Dendritic cell treated with granulocyte-macrophage colony-stimulating factor and Interleukin-4, amounts not matched to agents 40 ng/mL and 50 ng/mL, for 4 days (primary cell): ENCODE measurements at regions not wholly inside any gene's neighbourhood (a gene's known extent, or its start where the extent isn't known, plus 50 kb on each side); places are given as distances from the start of the nearest gene placed in this dataset.

Experiments
- H3K27ac Mint-ChIP-seq: one replicate; pipeline ENCODE4 v1.8.0; 2022; ENCODE audit warnings: mild to moderate bottlenecking, mixed read lengths
- H3K27me3 Mint-ChIP-seq: one replicate; pipeline ENCODE4 v1.8.0; 2022; ENCODE audit warnings: mild to moderate bottlenecking, mixed read lengths
- H3K36me3 Mint-ChIP-seq: one replicate; pipeline ENCODE4 v1.8.0; 2022; ENCODE audit warnings: low read depth, mixed read lengths
- H3K4me1 Mint-ChIP-seq: one replicate; pipeline ENCODE4 v1.8.0; 2022; ENCODE audit warnings: low read depth, mixed read lengths
- H3K4me3 Mint-ChIP-seq: one replicate; pipeline ENCODE4 v1.8.0; 2022; ENCODE audit warnings: mild to moderate bottlenecking, moderate library complexity, mixed read lengths
- H3K9me3 Mint-ChIP-seq: one replicate; pipeline ENCODE4 v1.8.0; 2022; ENCODE audit warnings: mixed read lengths
- intact Hi-C: fragments of 100-400 bp; cut with micrococcal nuclease; formaldehyde crosslinking; loops from one replicate; pipeline ENCODE4 v1.15.0; 2022

GRCh38 chr1:175804561-175804960 is 61.2 kb upstream of the TNR start:
- Mint-ChIP-seq H3K4me1 (no peaks in the 10 kb centered on the region), H3K27ac (no peak overlapping the region), H3K9me3 (no peaks in the 10 kb centered on the region), H3K36me3 (no peaks in the 10 kb centered on the region), H3K27me3 (no peaks in the 10 kb centered on the region), H3K4me3 (no peak overlapping the region)
- intact Hi-C loops: no loop called here

- H3K4me1 Mint-ChIP-seq: no peaks in the 10 kb centered on the region
- no peak overlapping the region for H3K27ac Mint-ChIP-seq
- intact Hi-C loops: no loop called here
- H3K36me3 Mint-ChIP-seq: no peaks in the 10 kb centered on the region
- no peaks in the 10 kb centered on the region for H3K9me3 Mint-ChIP-seq
- no peak overlapping the region for H3K4me3 Mint-ChIP-seq
- no peaks in the 10 kb centered on the region for H3K27me3 Mint-ChIP-seq
Observed at GRCh38 chr1:175803413-175803812, 60.0 kb upstream of the TNR start.

- Mint-ChIP-seq H3K9me3 (no peaks in the 10 kb centered on the region), H3K27me3 (no peaks in the 10 kb centered on the region), H3K36me3 (no peaks in the 10 kb centered on the region), H3K27ac (no peak overlapping the region), H3K4me1 (no peaks in the 10 kb centered on the region), H3K4me3 (no peak overlapping the region)
- intact Hi-C loops: no loop called here
Observed at GRCh38 chr1:175802407-175803123, 59.2 kb upstream of the TNR start.

- intact Hi-C loops: no loop called here
- Mint-ChIP-seq H3K27ac (no peak overlapping the region), H3K27me3 (no peaks in the 10 kb centered on the region), H3K4me1 (no peaks in the 10 kb centered on the region), H3K9me3 (no peaks in the 10 kb centered on the region), H3K4me3 (no peak overlapping the region), H3K36me3 (no peaks in the 10 kb centered on the region)
Observed at GRCh38 chr1:175801979-175802378, 58.6 kb upstream of the TNR start.

DNA sequence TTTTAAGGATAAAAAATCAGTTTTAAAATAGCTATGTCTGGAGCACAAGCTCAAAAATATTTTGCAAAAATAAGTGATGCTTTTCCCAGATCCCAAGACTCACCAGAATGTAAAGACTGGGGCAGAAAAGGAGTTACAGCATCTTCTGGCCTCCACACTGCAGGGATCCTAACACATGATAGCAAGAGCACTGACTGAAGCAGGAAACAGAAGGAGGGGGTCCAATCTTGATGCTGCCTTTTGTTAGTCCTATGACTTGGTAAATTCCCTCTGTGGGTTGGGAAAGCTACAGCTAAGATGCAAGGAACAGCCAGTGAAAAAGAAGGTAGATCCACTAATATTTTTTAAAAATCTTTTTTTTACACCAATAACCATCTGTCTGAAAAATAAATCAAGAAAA is 54.2 kb upstream of the TNR start:
- Mint-ChIP-seq H3K4me3 (no peak overlapping the region), H3K27me3 (no peaks in the 10 kb centered on the region), H3K4me1 (no peaks in the 10 kb centered on the region), H3K36me3 (no peaks in the 10 kb centered on the region), H3K9me3 (no peaks in the 10 kb centered on the region), H3K27ac (no peak overlapping the region)
- intact Hi-C loops: no loop called here

GRCh38 chr1:175794586-175794985 is 51.2 kb upstream of the TNR start:
- peaks cover 7% of the 10 kb centered on the region for H3K9me3 Mint-ChIP-seq
- H3K27ac Mint-ChIP-seq: no peak overlapping the region
- intact Hi-C loops: no loop called here
- H3K4me1 Mint-ChIP-seq: no peaks in the 10 kb centered on the region
- H3K36me3 Mint-ChIP-seq: no peaks in the 10 kb centered on the region
- H3K4me3 Mint-ChIP-seq: no peak overlapping the region
- H3K27me3 Mint-ChIP-seq: no peaks in the 10 kb centered on the region

- Mint-ChIP-seq H3K4me3 (no peak overlapping the region), H3K4me1 (no peaks in the 10 kb centered on the region), H3K9me3 (peaks cover 8% of the 10 kb centered on the region), H3K36me3 (no peaks in the 10 kb centered on the region), H3K27me3 (no peaks in the 10 kb centered on the region), H3K27ac (no peak overlapping the region)
- intact Hi-C loops: no loop called here
Observed at GRCh38 chr1:175793617-175794016, 50.2 kb upstream of the TNR start.
